HG02981 (cell line): ENCODE measurements at regions not wholly inside any gene's neighbourhood (a gene's known extent, or its start where the extent isn't known, plus 50 kb on each side); places are given as distances from the start of the nearest gene placed in this dataset.
"Not testable (repeated sequence)": the region's sequence is repeated elsewhere in the genome, so short reads cannot be mapped to it uniquely, and the experiment has no call there.

Experiments
- ATAC-seq: cut with Tn5 transposase; IDR thresholded peaks from one replicate; pipeline ENCODE4 v1.9.1; 2021; ENCODE audit warnings: mild to moderate bottlenecking, moderate library complexity; ENCODE audit not compliant: unreplicated experiment

GRCh38 chr5:32916648-32917047, 205.5 kb downstream of the NPR3 start:
- ATAC-seq = no peak

DNA sequence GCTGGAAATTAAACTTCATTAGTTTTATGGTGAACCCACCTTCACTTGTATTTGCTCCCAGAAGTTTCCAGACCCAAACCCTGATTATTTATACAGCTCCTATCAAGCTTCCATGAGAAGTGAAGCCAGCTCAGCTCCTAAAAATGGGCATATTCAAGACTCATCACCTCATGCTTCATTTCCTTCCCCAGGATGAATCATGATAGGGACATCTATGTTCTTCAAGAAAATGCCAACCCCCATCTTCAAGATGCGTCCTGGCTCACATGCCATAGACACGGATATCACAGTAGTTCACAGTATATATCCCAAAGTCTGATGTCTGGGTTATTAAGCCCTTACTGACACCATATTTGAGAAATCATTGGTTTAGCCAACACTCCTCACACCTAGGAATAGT, 217.6 kb downstream of the NPR3 start:
- no peak for ATAC-seq

GRCh38 chr5:32931438-32931837, 220.3 kb downstream of the NPR3 start:
- ATAC-seq = not testable (repeated sequence)

- no peak for ATAC-seq
Measured at GRCh38 chr5:32932241-32932935, 221.3 kb downstream of the NPR3 start.

DNA sequence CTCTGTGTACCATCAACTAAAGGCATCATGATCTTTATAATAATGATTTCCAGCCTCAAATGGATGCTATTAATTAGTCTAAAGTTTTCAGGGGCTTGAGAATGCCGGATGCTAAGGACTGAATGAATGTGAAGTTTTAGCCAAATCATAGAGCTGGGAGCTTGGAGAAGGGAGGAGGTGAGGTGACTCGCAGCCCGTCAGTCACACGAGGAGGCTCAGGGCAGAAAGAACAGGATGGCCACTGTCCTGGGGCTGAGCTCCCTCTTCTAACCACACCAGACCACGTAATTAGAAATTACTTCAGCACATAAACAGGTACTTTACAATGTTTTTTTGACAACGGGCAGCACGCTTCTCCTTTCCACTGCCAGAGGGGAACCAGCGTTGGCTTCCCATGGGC, 222.6 kb downstream of the NPR3 start:
- ATAC-seq = no peak

GRCh38 chr5:32934529-32934928, 223.4 kb downstream of the NPR3 start:
- no peak for ATAC-seq

GRCh38 chr5:32935283-32935682, 224.2 kb downstream of the NPR3 start:
- ATAC-seq = no peak

GRCh38 chr5:32936329-32936728, 225.2 kb downstream of the NPR3 start:
- no peak for ATAC-seq

GRCh38 chr5:32942225-32942989, 231.3 kb downstream of the NPR3 start:
- ATAC-seq = peak; percentile 83

- no peak for ATAC-seq
Measured at GRCh38 chr5:32949286-32949970, 238.3 kb downstream of the NPR3 start.

DNA sequence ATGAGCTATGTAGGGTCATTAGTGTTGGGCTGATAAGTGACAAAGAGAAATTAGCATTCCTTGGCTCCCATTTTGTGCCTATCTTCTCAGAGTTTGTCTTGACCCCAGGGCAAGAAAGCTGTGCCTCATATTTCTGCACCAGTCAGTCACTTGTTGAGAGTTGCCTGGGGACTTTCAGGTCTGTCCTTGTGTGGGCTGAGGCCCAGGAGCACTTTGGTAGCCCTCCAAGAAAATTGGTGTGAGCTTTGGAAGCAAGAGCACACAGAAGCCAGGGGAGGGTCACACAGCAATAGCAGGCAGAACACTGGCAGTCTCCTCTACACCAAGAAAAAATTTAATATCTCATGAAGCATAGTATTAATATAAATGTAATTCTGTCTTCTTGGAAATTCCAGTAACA, 239.9 kb downstream of the NPR3 start:
- no peak for ATAC-seq

DNA sequence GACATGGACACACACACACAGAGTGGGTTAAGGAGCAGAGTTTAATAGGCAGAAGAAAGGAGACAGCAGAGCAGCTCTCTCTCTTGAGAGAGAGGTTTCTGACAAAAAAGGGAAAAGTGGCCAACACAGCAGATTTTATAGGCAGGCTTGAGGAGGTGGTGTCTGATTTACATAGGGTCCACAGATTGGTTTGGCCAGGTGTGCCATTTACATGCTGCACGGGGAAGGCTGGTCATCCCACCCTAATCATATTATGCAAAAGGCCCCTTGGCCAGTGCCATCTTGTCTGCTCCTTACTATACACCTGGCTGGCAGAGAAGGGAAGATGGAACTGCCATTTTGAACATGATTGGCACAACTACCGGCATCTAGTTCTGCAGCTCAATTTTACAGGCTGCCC, 240.8 kb downstream of the NPR3 start:
- no peak for ATAC-seq

DNA sequence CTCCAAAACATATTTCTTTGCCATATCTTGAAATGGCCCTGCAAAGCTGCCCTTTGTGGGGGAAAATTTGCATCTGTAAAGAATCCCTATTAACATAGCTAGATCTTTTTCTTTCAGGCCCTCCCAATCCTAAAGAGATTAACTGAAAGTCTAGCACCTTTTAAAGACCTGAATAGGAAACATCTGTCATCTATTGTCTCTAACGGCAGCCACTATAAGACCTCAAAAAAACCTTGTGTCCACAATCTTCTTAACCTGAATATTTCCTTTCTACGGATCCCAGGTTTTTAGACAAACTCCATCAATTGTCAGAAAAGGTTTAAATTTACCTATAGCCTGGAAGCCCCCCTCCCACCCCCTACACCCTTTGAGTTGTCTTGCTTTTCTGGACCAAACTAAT, 241.3 kb downstream of the NPR3 start:
- not testable (repeated sequence) for ATAC-seq

- ATAC-seq = no peak
Measured at GRCh38 chr5:32953694-32954093, 242.6 kb downstream of the NPR3 start.

DNA sequence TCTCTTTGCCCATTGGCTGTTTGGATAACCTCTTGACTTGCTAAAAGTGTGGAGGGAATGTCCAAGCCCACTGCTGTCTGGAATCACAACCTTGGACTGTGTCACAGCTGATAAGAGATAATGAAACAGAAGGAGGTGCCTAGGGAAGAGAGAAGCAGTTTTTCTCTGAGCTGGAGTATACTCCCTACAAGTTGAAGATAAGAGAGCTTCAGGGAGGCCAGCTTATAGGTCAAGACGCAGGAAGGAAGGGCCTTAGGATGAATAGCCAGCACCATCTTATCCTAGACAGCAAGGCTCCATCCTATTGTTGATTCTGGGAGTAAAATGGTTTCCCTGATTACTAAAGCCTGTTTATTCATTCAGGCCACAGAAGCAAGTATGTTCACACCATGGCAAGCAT, 244.7 kb downstream of the NPR3 start:
- ATAC-seq = no peak

- ATAC-seq = no peak
Measured at GRCh38 chr5:32960340-32961058, 249.4 kb downstream of the NPR3 start.

- ATAC-seq = no peak
Measured at GRCh38 chr5:32961059-32961415, 249.9 kb downstream of the NPR3 start.

GRCh38 chr5:32964261-32964660, 253.1 kb downstream of the NPR3 start:
- no peak for ATAC-seq

- no peak for ATAC-seq
Measured at GRCh38 chr5:32973646-32974045, 262.5 kb downstream of the NPR3 start.

DNA sequence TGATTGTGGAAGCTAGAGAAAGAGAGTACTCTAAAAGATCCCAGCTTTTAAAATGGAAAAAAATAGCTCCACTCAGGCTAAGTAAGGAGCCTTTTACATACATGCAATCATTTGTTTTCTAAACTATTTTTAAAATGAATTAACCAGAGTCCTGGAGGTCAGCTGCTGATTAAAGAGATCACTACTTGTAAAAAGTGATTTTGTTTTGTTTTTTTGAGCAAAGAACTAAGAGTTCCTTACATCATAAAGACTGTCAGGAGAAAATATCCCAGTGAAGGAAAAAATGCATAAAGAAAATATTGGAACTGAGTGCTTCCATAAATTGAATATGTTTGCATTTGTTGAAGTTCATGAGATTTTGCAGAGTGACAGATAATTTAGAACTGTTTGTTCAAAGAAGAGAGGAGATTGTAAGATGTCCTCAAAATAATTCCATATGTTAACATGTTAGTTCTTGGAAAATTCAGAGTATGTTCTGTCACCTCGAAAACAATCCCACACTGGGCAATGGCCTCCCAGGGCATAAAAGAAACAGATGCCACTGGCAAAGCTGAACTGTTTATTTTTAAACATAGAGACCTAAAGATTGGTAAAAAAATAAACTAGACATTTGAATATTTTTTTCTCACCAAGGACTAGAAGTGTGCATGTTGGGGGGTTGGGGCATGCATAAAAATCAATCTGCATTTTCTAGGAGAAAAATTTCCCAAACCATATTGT, 264.7 kb downstream of the NPR3 start:
- no peak for ATAC-seq

DNA sequence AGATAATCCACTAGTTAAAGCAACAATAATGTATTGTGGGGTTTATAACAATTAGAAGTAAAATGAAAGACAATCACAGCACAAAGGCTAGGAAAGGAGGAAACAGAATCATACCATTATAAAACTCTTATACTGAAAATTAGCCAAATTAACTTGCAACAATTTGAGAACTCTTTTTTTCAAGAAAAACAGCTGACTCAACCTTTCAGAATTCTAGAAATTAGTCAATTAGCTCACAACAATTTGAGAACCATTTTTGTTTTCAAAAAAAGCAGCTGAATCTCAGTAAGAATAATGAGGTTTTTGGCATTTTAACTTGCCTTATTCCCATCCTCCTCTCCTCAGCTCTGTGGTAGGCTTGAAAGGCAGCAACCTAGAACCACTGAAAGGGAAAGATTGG, 269.9 kb downstream of the NPR3 start:
- no peak for ATAC-seq
